ENCODE measurements at regions not wholly inside any gene's neighbourhood (a gene's known extent, or its start where the extent isn't known, plus 50 kb on each side); places are given as distances from the start of the nearest gene placed in this dataset.

DNA sequence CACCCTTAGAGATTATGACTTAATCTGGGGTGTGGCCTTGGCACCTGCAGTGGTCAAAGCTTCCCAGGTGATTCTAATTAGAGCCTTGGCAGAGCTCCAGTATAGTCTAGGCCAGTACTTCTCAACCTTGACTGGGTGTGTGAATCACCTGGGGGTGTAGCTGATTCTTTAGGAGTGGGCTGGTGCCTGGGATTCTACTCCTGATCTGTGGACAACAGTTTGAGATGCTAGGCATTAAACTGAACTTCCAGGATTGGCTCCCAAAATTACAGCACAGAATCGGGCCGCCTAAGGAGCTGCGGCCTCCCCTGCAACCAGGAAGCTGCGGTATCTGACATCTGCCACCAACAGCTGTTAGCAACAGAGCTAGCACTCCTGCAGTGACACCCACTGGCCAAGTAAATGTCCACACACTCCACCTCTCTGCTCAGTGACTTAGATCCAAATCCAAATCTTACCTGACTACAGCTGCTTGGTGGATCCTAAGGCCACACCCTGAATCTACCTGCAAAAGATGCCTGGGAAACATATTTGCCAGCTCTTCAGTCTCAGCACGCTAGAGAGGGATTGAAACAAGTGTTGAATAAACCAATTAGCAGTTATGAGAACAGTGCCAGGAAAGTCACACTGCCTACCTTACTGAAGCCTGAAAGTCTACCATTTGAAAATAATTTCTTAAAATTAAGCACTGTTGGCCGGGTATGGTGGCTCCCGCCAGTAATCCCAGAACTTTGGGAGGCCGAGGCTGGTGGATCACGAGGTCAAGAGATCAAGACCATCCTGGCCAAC lies 126.7 kb downstream of the UNC5CL start:
- Histone ChIP-seq H3K27me3 (ENCODE audit: low read depth) (0 out of 2 replicates have a peak, but pooled peaks cover 2% of the 10 kb centered on the region), H3K4me1 (no peaks in the 10 kb centered on the region), H3K36me3 (replicated peaks) (no peaks in the 10 kb centered on the region), H3K4me3 (no peak overlapping the region), H3K9me3 (no peaks in the 10 kb centered on the region)
- DNase-seq (ENCODE audit: low spot score in 2 of 2): peak in 1 of 2 experiments; percentile 15
- in situ Hi-C loops (cut with MboI; ENCODE audit: low sequenced_read_pairs): no loop called here

GRCh38 chr6:40910260-40910893 lies 128.6 kb downstream of the UNC5CL start:
- H3K4me1 ChIP-seq: no peaks in the 10 kb centered on the region
- 0 out of 2 replicates have a peak, but pooled peaks cover 2% of the 10 kb centered on the region for H3K27me3 ChIP-seq (ENCODE audit: low read depth)
- H3K9me3 ChIP-seq: no peaks in the 10 kb centered on the region
- in situ Hi-C loops (cut with MboI; ENCODE audit: low sequenced_read_pairs): no loop called here
- H3K36me3 ChIP-seq (replicated peaks): no peaks in the 10 kb centered on the region
- no peak for DNase-seq (ENCODE audit: low spot score in 2 of 2)
- no peak overlapping the region for H3K4me3 ChIP-seq

GRCh38 chr6:40909811-40910210 lies 129.2 kb downstream of the UNC5CL start:
- H3K9me3 ChIP-seq: no peaks in the 10 kb centered on the region
- no peak overlapping the region for H3K4me3 ChIP-seq
- no peak for DNase-seq (ENCODE audit: low spot score in 2 of 2)
- no peaks in the 10 kb centered on the region for H3K4me1 ChIP-seq
- in situ Hi-C loops (cut with MboI; ENCODE audit: low sequenced_read_pairs): no loop called here
- H3K27me3 ChIP-seq (ENCODE audit: low read depth): 0 out of 2 replicates have a peak, but pooled peaks cover 2% of the 10 kb centered on the region
- no peaks in the 10 kb centered on the region for H3K36me3 ChIP-seq (replicated peaks)

DNA sequence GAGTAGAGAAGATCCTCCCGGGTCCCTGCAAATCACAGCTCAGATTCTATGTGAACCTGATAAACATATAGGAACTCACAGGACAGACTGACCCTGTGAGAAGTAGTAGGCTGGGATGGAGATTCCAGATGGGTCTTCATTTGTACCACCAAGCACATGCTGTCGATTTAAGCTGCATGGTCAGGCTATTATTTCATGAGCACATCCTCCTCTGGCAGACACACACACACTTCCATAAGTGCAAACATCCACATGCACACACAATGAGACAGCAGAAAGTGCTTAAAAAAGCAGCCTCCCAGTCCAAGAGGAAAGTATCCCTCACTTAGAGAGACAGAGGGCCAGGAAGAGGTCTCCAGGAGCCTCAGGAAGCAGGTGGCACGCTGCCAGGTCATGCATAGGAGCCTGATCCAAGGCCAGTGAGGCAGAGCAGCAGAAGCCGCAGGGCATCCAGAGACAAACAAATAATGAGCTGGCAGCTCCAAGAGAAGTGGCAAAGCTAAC lies 131.8 kb downstream of the UNC5CL start:
- Histone ChIP-seq H3K4me3 (no peak overlapping the region), H3K4me1 (no peaks in the 10 kb centered on the region), H3K27me3 (ENCODE audit: low read depth) (0 out of 2 replicates have a peak, but pooled peaks cover 2% of the 10 kb centered on the region), H3K36me3 (replicated peaks) (no peaks in the 10 kb centered on the region), H3K9me3 (no peaks in the 10 kb centered on the region)
- in situ Hi-C loops (cut with MboI; ENCODE audit: low sequenced_read_pairs): no loop called here
- no peak for DNase-seq (ENCODE audit: low spot score in 2 of 2)

- Histone ChIP-seq H3K27me3 (ENCODE audit: low read depth) (0 out of 2 replicates have a peak, but pooled peaks cover 2% of the 10 kb centered on the region), H3K9me3 (no peaks in the 10 kb centered on the region), H3K4me1 (no peaks in the 10 kb centered on the region), H3K4me3 (no peak overlapping the region), H3K36me3 (replicated peaks) (no peaks in the 10 kb centered on the region)
- in situ Hi-C loops (cut with MboI; ENCODE audit: low sequenced_read_pairs): no loop called here
- DNase-seq (ENCODE audit: low spot score in 2 of 2): no peak
These were observed 132.3 kb downstream of the UNC5CL start for GRCh38 chr6:40906759-40907158.

GRCh38 chr6:40904583-40905194 lies 134.3 kb downstream of the UNC5CL start:
- H3K27me3 ChIP-seq (ENCODE audit: low read depth): 0 out of 2 replicates have a peak, but pooled peaks cover 2% of the 10 kb centered on the region
- DNase-seq (ENCODE audit: low spot score in 2 of 2): no peak
- no peaks in the 10 kb centered on the region for H3K4me1 ChIP-seq
- no peak overlapping the region for H3K4me3 ChIP-seq
- in situ Hi-C loops (cut with MboI; ENCODE audit: low sequenced_read_pairs): no loop called here
- H3K36me3 ChIP-seq (replicated peaks): no peaks in the 10 kb centered on the region
- no peaks in the 10 kb centered on the region for H3K9me3 ChIP-seq

- H3K27me3 ChIP-seq (ENCODE audit: low read depth): 0 out of 2 replicates have a peak, but pooled peaks cover 2% of the 10 kb centered on the region
- no peaks in the 10 kb centered on the region for H3K36me3 ChIP-seq (replicated peaks)
- H3K4me1 ChIP-seq: no peaks in the 10 kb centered on the region
- DNase-seq (ENCODE audit: low spot score in 2 of 2): no peak
- H3K9me3 ChIP-seq: no peaks in the 10 kb centered on the region
- no peak overlapping the region for H3K4me3 ChIP-seq
- in situ Hi-C loops (cut with MboI; ENCODE audit: low sequenced_read_pairs): no loop called here
These were observed 135.6 kb downstream of the UNC5CL start for GRCh38 chr6:40903456-40903855.

DNA sequence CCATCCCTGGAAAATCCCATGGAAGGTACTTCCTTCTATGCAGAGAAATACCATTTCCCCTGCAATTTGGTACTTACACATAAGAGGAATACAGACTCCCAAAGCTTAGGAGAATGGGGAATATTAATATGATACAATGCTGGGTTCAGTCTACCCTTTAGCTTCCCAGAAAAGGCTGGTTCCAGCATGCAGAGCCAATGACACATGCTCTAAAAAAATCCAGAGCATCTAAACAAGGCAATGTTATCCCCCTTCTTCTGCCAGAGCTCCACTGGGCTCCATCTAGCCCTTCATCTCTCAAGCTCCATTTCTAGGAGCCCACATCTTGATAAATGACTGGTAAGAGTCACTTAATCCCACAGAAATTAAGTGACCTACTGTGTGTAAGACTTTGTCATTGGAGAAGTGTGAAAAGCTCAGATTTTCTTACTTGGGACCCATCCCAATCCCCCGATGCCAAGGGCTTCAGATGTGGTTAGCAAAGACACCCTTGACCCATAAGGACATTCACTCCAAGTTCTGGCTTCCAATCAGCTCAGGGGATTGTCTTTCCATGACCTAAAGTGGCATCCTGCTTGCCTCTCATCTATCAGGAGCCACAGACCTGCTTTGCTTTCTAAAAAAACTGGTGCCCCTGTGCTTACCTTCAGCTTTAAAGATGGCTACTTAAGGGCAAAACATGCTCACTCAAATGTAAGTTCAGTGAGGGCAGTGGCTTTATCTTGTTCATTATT lies 137.5 kb downstream of the UNC5CL start:
- Histone ChIP-seq H3K36me3 (replicated peaks) (no peaks in the 10 kb centered on the region), H3K27me3 (ENCODE audit: low read depth) (no peaks in the 10 kb centered on the region), H3K4me1 (no peaks in the 10 kb centered on the region), H3K4me3 (no peak overlapping the region), H3K9me3 (no peaks in the 10 kb centered on the region)
- DNase-seq (ENCODE audit: low spot score in 2 of 2): no peak
- in situ Hi-C loops (cut with MboI; ENCODE audit: low sequenced_read_pairs): no loop called here

DNA sequence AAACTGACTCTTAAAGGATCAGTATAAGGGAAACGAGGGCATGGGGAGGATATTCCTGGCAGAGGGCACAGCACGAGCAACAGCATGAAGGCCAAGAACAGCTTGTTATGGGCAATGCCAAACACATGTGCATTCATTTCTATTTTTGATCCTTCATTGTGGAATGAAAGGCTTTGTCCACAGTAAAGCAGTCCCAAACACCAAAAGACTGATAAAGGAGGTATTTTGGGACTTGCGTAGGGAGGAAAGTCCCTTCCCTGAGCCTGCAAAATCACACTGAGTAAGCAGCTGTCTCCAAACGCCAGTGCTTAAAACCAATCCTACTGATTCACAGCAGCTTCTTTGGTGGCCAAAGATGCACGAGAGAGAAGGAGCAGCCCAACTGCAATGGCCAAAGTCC lies 138.2 kb downstream of the UNC5CL start:
- in situ Hi-C loops (cut with MboI; ENCODE audit: low sequenced_read_pairs): no loop called here
- H3K27me3 ChIP-seq (ENCODE audit: low read depth): no peaks in the 10 kb centered on the region
- H3K4me1 ChIP-seq: no peaks in the 10 kb centered on the region
- H3K36me3 ChIP-seq (replicated peaks): no peaks in the 10 kb centered on the region
- H3K4me3 ChIP-seq: no peak overlapping the region
- no peak for DNase-seq (ENCODE audit: low spot score in 2 of 2)
- H3K9me3 ChIP-seq: no peaks in the 10 kb centered on the region

DNA sequence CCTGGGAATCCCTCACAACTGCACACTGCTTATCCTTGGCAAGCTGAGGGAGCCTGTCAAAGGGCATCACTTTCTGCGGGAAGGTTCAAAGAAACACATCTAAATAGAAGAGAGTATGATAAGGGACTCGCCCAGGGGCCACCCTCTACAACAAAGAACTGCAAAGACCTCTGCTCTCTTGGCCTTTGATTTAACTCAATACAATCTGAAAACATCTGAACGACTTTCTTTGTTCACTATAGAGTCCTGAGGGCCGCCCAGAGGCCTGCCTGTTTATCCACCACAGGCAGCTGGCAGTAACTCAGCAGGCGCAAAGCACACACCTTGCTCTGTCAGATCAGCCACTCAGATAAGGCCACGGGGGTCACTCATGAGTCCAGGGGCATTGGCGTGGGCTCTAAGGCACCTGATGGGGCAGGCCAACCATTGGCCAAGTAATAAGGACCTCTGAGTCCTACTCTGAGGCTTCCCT lies 139.3 kb downstream of the UNC5CL start:
- in situ Hi-C loops (cut with MboI; ENCODE audit: low sequenced_read_pairs): no loop called here
- Histone ChIP-seq H3K36me3 (replicated peaks) (no peaks in the 10 kb centered on the region), H3K4me3 (no peak overlapping the region), H3K9me3 (no peaks in the 10 kb centered on the region), H3K27me3 (ENCODE audit: low read depth) (no peaks in the 10 kb centered on the region), H3K4me1 (no peaks in the 10 kb centered on the region)
- no peak for DNase-seq (ENCODE audit: low spot score in 2 of 2)

DNA sequence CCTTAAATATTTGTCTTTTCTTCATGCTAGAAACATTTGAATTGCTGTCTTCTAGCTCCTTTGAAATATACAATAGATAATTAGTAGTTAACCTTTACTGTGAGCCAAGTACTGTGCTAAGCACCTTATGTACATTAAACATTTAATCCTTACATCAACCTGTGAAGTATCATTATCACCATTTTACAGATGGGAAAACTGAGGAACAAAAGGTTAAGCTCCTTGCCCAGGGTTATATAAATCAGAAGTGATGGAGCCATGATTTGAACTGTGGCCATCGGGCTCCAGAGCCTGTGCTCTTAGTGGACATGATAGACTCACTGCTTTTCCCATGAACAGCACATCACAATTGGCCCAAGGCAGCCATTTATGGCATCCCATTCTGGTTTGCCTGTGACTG lies 140.9 kb downstream of the UNC5CL start:
- Histone ChIP-seq H3K4me3 (no peak overlapping the region), H3K4me1 (no peaks in the 10 kb centered on the region), H3K27me3 (ENCODE audit: low read depth) (no peaks in the 10 kb centered on the region), H3K36me3 (replicated peaks) (no peaks in the 10 kb centered on the region), H3K9me3 (no peaks in the 10 kb centered on the region)
- in situ Hi-C loops (cut with MboI; ENCODE audit: low sequenced_read_pairs): no loop called here
- no peak for DNase-seq (ENCODE audit: low spot score in 2 of 2)

DNA sequence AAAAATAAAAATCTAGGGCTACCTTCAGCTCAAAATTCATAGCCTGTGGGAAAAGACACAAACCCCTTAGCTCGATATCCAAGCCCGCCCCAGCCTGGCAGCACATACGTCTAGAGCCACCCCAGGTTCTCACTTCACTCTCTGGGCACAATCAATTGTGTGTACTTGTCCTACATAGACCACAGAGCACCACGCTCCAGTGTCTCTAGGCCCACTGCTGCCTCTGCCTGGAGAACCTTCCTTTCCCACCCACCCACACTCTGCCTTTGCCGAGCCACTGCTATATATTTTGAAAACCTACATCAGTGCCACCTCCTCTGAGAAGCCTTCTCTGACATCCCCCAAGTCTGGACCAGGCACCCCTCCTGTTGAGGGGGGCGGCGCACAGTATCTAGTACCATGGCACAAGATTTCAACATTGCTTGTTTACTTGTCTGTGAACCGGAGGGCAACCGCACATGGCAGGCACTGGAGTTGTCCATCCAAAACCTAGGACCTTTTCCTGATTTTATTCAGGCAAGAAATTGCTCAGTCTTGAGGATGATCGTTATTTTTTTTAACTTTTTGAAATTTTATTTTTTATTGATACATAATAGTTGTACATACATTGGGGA lies 141.5 kb downstream of the UNC5CL start:
- in situ Hi-C loops (cut with MboI; ENCODE audit: low sequenced_read_pairs): no loop called here
- no peak overlapping the region for H3K4me3 ChIP-seq
- no peaks in the 10 kb centered on the region for H3K4me1 ChIP-seq
- H3K36me3 ChIP-seq (replicated peaks): no peaks in the 10 kb centered on the region
- H3K27me3 ChIP-seq (ENCODE audit: low read depth): no peaks in the 10 kb centered on the region
- no peak for DNase-seq (ENCODE audit: low spot score in 2 of 2)
- H3K9me3 ChIP-seq: no peaks in the 10 kb centered on the region

DNA sequence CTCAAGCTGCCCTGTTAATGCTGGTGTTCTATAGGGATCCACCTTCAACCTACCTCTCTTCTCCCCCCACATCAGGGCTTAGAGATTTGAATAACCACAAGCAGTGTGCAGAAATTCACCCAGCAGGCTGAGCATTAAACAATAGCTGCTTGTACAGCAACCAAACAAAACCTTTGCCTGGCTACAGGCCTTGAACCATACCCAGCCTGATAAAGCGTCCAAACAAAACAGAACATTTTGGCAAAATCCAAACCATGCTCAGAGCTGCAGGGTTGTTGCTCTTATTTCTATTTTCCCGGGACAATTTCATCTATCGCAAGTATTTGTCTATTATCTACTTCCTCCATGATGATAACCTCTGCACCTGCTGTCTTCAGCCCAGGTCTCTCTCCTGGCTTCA lies 142.3 kb downstream of the UNC5CL start:
- no peaks in the 10 kb centered on the region for H3K36me3 ChIP-seq (replicated peaks)
- in situ Hi-C loops (cut with MboI; ENCODE audit: low sequenced_read_pairs): no loop called here
- H3K4me1 ChIP-seq: no peaks in the 10 kb centered on the region
- H3K4me3 ChIP-seq: no peak overlapping the region
- no peaks in the 10 kb centered on the region for H3K9me3 ChIP-seq
- DNase-seq (ENCODE audit: low spot score in 2 of 2): no peak
- H3K27me3 ChIP-seq (ENCODE audit: low read depth): no peaks in the 10 kb centered on the region
